Peyer's patch (tissue), 4 donors: ENCODE measurements at regions not wholly inside any gene's neighbourhood (a gene's known extent, or its start where the extent isn't known, plus 50 kb on each side); places are given as distances from the start of the nearest gene placed in this dataset.
"Not testable (repeated sequence)": the region's sequence is repeated elsewhere in the genome, so short reads cannot be mapped to it uniquely, and the experiment has no call there.

Experiments used
- DNase-seq, 3 donors: peaks; one replicate each; pipeline ENCODE4 v3.0.0-alpha.2; 2017 to 2019
- H3K27ac ChIP-seq, 4 donors: fragments of 200-600 bp; sonication (generic); one replicate each; pipeline ENCODE4 v1.5.1; 2016 to 2019
- H3K27me3 ChIP-seq, 2 donors: fragments of 200-600 bp; sonication (generic); one replicate each; pipeline ENCODE4 v1.5.1; 2019
- H3K36me3 ChIP-seq, 3 donors: fragments of 200-600 bp; sonication (generic); one replicate each; pipeline ENCODE4 v1.5.1; 2016 to 2019
- H3K4me1 ChIP-seq, 4 donors: fragments of 200-600 bp; sonication (generic); one replicate each; pipeline ENCODE4 v1.5.1; 2016 to 2019
- H3K4me3 ChIP-seq, 4 donors: fragments of 200-600 bp; sonication (generic); 1 replicate in 3 of 4; 2 replicates in 1 of 4; pipeline ENCODE4 v1.5.1; 2016 to 2019; ENCODE audit warnings: mild to moderate bottlenecking in 1 of 4
- H3K9me3 ChIP-seq, 4 donors: fragments of 200-600 bp; sonication (generic); one replicate each; pipeline ENCODE4 v1.5.1; 2016 to 2019; ENCODE audit warnings: mild to moderate bottlenecking in 1 of 4
- POLR2A ChIP-seq, 2 donors: fragments of 450-650 bp; IDR thresholded peaks; one replicate each; pipeline ENCODE4 v1.5.1; 2017; ENCODE audit warnings: antibody characterized with exemption in 2 of 2, mild to moderate bottlenecking in 2 of 2, moderate library complexity in 2 of 2
- TF ChIP-seq, protein P1 (sequence below), 6 experiments: fragments of 450-650 bp in 4 of 6; fragments of 200-600 bp in 2 of 6; sonication (generic) in 1 of 6; IDR thresholded peaks; one replicate each; pipeline ENCODE4 v1.5.1; 2017 to 2019; ENCODE audit warnings: antibody characterized with exemption in 6 of 6, mild to moderate bottlenecking in 3 of 6, moderate library complexity in 1 of 6

DNA sequence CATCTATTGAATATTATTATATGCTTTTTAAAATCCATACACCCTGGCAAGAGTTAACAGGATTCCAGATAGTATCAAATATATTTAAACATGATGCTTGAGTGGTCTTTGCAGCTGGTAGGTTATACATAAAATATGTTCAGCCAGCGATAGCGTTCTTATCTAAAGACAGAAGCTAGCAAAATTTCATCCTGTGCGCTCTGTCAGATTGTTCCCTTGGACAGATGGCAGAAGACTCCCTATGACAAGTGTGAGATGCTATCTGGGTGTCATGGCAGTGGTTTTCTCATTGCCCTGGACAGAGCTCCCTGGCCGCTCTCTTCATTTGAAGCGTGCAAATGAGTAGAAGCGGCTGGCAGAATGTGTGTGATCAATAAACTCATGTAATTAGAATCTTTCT, 175.2 kb upstream of the SOX14 start:
- Histone ChIP-seq H3K4me1 (no peaks in the 10 kb centered on the region), H3K36me3 (no peaks in the 10 kb centered on the region), H3K9me3 (no peaks in the 10 kb centered on the region), H3K27me3 (no peaks in the 10 kb centered on the region), H3K27ac (no peak overlapping the region), H3K4me3 (no peak overlapping the region)
- TF ChIP-seq, protein P1, sequence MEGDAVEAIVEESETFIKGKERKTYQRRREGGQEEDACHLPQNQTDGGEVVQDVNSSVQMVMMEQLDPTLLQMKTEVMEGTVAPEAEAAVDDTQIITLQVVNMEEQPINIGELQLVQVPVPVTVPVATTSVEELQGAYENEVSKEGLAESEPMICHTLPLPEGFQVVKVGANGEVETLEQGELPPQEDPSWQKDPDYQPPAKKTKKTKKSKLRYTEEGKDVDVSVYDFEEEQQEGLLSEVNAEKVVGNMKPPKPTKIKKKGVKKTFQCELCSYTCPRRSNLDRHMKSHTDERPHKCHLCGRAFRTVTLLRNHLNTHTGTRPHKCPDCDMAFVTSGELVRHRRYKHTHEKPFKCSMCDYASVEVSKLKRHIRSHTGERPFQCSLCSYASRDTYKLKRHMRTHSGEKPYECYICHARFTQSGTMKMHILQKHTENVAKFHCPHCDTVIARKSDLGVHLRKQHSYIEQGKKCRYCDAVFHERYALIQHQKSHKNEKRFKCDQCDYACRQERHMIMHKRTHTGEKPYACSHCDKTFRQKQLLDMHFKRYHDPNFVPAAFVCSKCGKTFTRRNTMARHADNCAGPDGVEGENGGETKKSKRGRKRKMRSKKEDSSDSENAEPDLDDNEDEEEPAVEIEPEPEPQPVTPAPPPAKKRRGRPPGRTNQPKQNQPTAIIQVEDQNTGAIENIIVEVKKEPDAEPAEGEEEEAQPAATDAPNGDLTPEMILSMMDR (IDR thresholded peaks at IDR 0.05) = no peak
- TF ChIP-seq POLR2A (IDR thresholded peaks at IDR 0.05) = no peak
- DNase-seq = no peak

- not testable (repeated sequence) for H3K4me1 ChIP-seq, DNase-seq, H3K36me3 ChIP-seq
Measured at GRCh38 chr3:137595415-137595814, 168.7 kb upstream of the SOX14 start.

GRCh38 chr3:137610723-137611122, 153.4 kb upstream of the SOX14 start:
- DNase-seq = no peak
- H3K4me3 ChIP-seq = no peak overlapping the region
- no peak overlapping the region for H3K27ac ChIP-seq
- no peaks in the 10 kb centered on the region for H3K36me3 ChIP-seq
- no peaks in the 10 kb centered on the region for H3K9me3 ChIP-seq
- no peaks in the 10 kb centered on the region for H3K4me1 ChIP-seq
- TF ChIP-seq POLR2A (IDR thresholded peaks at IDR 0.05) = no peak
- TF ChIP-seq, protein P1 (IDR thresholded peaks at IDR 0.05) = no peak
- no peaks in the 10 kb centered on the region for H3K27me3 ChIP-seq

More at GRCh38 chr3:137595415-137595814, 168.7 kb upstream of the SOX14 start:
- H3K9me3 ChIP-seq, H3K27me3 ChIP-seq, H3K4me3 ChIP-seq, H3K27ac ChIP-seq: not testable (repeated sequence)

GRCh38 chr3:137612291-137612690, 151.8 kb upstream of the SOX14 start:
- H3K36me3 ChIP-seq = no peaks in the 10 kb centered on the region
- H3K27ac ChIP-seq = no peak overlapping the region
- TF ChIP-seq, protein P1 (IDR thresholded peaks at IDR 0.05) = no peak
- TF ChIP-seq POLR2A (IDR thresholded peaks at IDR 0.05) = no peak

GRCh38 chr3:137615659-137616418, 148.3 kb upstream of the SOX14 start:
- TF ChIP-seq, protein P1 (IDR thresholded peaks at IDR 0.05) = no peak
- TF ChIP-seq POLR2A (IDR thresholded peaks at IDR 0.05) = no peak
- no peak for DNase-seq
- no peaks in the 10 kb centered on the region for H3K9me3 ChIP-seq
- H3K36me3 ChIP-seq = no peaks in the 10 kb centered on the region
- H3K4me1 ChIP-seq = no peaks in the 10 kb centered on the region
- H3K27me3 ChIP-seq = no peaks in the 10 kb centered on the region
- no peak overlapping the region for H3K4me3 ChIP-seq
- H3K27ac ChIP-seq = no peak overlapping the region

More at GRCh38 chr3:137612291-137612690, 151.8 kb upstream of the SOX14 start:
- no peak for DNase-seq
- no peaks in the 10 kb centered on the region for H3K9me3 ChIP-seq
- no peaks in the 10 kb centered on the region for H3K27me3 ChIP-seq
- no peak overlapping the region for H3K4me3 ChIP-seq
- H3K4me1 ChIP-seq = no peaks in the 10 kb centered on the region

GRCh38 chr3:137641879-137642704, 122.0 kb upstream of the SOX14 start:
- TF ChIP-seq, protein P1 (IDR thresholded peaks at IDR 0.05) = no peak
- TF ChIP-seq POLR2A (IDR thresholded peaks at IDR 0.05) = no peak
- no peaks in the 10 kb centered on the region for H3K36me3 ChIP-seq
- no peaks in the 10 kb centered on the region for H3K27me3 ChIP-seq
- no peak overlapping the region for H3K27ac ChIP-seq
- H3K4me1 ChIP-seq = no peaks in the 10 kb centered on the region
- no peaks in the 10 kb centered on the region for H3K9me3 ChIP-seq
- DNase-seq = no peak
- no peak overlapping the region for H3K4me3 ChIP-seq
